Central memory CD8-positive, alpha-beta T cell (primary cell): ENCODE measurements at regions not wholly inside any gene's neighbourhood (a gene's known extent, or its start where the extent isn't known, plus 50 kb on each side); places are given as distances from the start of the nearest gene placed in this dataset.

Experiments used
- ATAC-seq: fragments of 150-1000 bp; cut with Tn5 transposase; replicated peaks from 2 replicates; pipeline ENCODE4 v1.10.0; 2022; ENCODE audit warnings: mild to moderate bottlenecking, moderate FRiP score, moderate number of reproducible peaks; ENCODE audit not compliant: poor library complexity, severe bottlenecking; ENCODE audit errors: extremely low read depth
- DNase-seq, 2 donors: peaks; one replicate each; pipeline ENCODE4 v3.0.0; 2021; ENCODE audit warnings: low spot score in 2 of 2
- H3K27ac Mint-ChIP-seq: one replicate; pipeline ENCODE4 v1.8.0; 2022; ENCODE audit warnings: low read depth, mild to moderate bottlenecking, moderate library complexity, mixed read lengths
- H3K27me3 Mint-ChIP-seq: one replicate; pipeline ENCODE4 v1.8.0; 2022; ENCODE audit warnings: mixed read lengths
- H3K36me3 Mint-ChIP-seq: one replicate; pipeline ENCODE4 v1.8.0; 2022; ENCODE audit warnings: mild to moderate bottlenecking, moderate library complexity, mixed read lengths; ENCODE audit not compliant: insufficient read depth
- H3K4me1 Mint-ChIP-seq: one replicate; pipeline ENCODE4 v1.8.0; 2022; ENCODE audit warnings: mixed read lengths
- H3K4me3 Mint-ChIP-seq: one replicate; pipeline ENCODE4 v1.8.0; 2022; ENCODE audit warnings: mild to moderate bottlenecking, moderate library complexity, mixed read lengths
- H3K9me3 Mint-ChIP-seq: one replicate; pipeline ENCODE4 v1.8.0; 2022; ENCODE audit warnings: mixed read lengths

- Mint-ChIP-seq H3K27me3 (peaks cover 10% of the 10 kb centered on the region), H3K4me3 (no peak overlapping the region), H3K27ac (no peak overlapping the region), H3K36me3 (no peaks in the 10 kb centered on the region), H3K9me3 (no peaks in the 10 kb centered on the region), H3K4me1 (no peaks in the 10 kb centered on the region)
- DNase-seq (no peak), ATAC-seq (no peak)
Observed at GRCh38 chr13:79051472-79051871, 354.6 kb downstream of the RBM26 start.

- Mint-ChIP-seq H3K4me3 (no peak overlapping the region), H3K9me3 (no peaks in the 10 kb centered on the region)
Observed at GRCh38 chr13:79044415-79044814, 361.6 kb downstream of the RBM26 start.

GRCh38 chr13:79043208-79043607, 362.8 kb downstream of the RBM26 start:
- DNase-seq (no peak), ATAC-seq (no peak)
- Mint-ChIP-seq H3K4me1 (no peaks in the 10 kb centered on the region), H3K9me3 (no peaks in the 10 kb centered on the region), H3K27ac (no peak overlapping the region), H3K4me3 (no peak overlapping the region), H3K36me3 (no peaks in the 10 kb centered on the region), H3K27me3 (peaks cover 47% of the 10 kb centered on the region)

More at GRCh38 chr13:79044415-79044814, 361.6 kb downstream of the RBM26 start:
- Mint-ChIP-seq H3K36me3 (no peaks in the 10 kb centered on the region), H3K27me3 (peaks cover 41% of the 10 kb centered on the region), H3K4me1 (no peaks in the 10 kb centered on the region), H3K27ac (no peak overlapping the region)
- no peak for DNase-seq
- no peak for ATAC-seq

DNA sequence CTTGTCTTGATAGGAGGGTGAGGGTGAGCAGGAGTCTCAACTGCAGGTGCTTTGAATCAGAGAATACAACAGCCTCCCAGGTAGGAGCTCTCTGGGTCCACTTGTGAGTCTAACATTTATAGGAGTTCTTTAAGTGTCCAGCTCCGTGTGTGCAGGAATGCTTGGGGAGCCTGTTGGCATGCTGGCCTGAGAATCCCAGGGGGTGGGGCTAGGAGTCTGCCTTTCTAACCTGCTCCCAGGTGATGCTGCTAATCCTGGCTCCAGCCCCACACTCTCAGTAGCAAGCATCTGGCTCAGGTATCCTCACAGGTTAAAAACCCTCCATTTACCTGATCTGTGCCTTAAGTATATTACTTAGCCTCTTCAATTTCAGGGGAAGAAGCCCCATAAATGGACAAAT, 368.9 kb downstream of the RBM26 start:
- Mint-ChIP-seq H3K9me3 (no peaks in the 10 kb centered on the region), H3K4me1 (no peaks in the 10 kb centered on the region), H3K27me3 (peaks cover 57% of the 10 kb centered on the region), H3K36me3 (peaks cover 2% of the 10 kb centered on the region), H3K4me3 (no peak overlapping the region), H3K27ac (no peak overlapping the region)
- DNase-seq (no peak), ATAC-seq (no peak)

DNA sequence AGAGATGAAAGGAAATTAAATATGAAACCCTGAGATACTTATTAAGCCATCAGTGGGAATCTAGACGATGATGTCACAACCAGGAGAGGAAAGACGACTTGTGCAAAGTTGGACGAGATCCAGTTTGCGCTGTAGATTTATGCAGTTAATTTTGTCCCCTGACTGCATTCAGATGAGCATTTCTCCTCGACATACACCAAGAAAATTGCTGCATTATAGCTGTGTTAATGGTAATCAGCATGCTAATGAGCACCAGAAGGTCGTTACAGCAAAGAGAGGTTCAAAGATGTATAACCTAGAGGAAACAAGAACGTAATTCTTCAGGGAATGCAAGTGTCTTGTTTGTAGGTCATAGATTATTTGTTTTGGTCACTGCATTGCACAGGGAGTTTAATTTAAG, 371.7 kb downstream of the RBM26 start:
- H3K27ac Mint-ChIP-seq: no peak overlapping the region
- H3K36me3 Mint-ChIP-seq: peaks cover 2% of the 10 kb centered on the region
- no peaks in the 10 kb centered on the region for H3K4me1 Mint-ChIP-seq
- peaks cover 57% of the 10 kb centered on the region for H3K27me3 Mint-ChIP-seq
- H3K4me3 Mint-ChIP-seq: no peak overlapping the region
- ATAC-seq (no peak), DNase-seq (no peak)
- H3K9me3 Mint-ChIP-seq: no peaks in the 10 kb centered on the region

DNA sequence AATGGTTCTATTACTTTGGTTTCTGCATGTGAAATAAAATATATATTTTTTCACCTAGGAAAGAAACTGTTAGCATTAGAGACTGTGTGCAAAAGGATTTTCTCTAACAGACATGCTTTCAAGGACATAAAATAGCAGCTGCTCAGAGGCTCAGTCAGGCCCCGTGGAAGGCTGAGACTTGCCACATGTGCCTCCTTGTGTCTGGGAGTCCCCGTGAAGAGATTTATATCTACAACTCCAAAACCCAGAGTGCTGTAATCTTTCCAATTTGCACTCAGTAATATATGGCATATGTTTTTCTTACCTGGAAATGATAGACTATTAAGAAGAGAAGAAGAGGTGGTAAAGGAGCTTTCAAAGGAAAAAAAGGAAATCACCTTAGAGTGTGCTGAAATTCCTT, 371.6 kb upstream of the OBI1 start:
- Mint-ChIP-seq H3K9me3 (no peaks in the 10 kb centered on the region), H3K36me3 (no peaks in the 10 kb centered on the region), H3K27ac (no peak overlapping the region), H3K4me1 (no peaks in the 10 kb centered on the region), H3K27me3 (peaks cover 50% of the 10 kb centered on the region), H3K4me3 (no peak overlapping the region)
- DNase-seq: no peak
- ATAC-seq: no peak

DNA sequence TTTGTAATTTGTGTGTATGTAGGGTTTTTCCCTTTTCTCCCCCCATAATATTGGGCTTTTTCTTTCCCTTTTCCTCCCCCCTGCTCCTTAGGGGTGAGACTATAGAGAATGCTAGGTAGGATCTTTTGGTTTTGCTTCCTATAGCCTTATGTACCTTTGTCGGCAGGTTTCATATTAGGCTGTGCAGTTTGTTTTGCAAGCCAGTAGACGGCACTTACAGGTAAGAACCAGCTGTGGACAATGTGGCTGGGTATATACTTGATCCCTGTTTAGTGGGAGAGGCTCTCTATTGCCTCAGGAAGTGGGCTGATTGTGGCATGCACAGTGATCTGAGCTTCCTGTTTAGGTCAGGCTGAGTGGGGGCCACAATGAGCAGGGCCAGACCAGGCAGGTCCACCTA, 359.2 kb upstream of the OBI1 start:
- H3K36me3 Mint-ChIP-seq: no peaks in the 10 kb centered on the region
- ATAC-seq (no peak), DNase-seq (no peak)
- no peak overlapping the region for H3K27ac Mint-ChIP-seq
- H3K9me3 Mint-ChIP-seq: no peaks in the 10 kb centered on the region
- H3K4me3 Mint-ChIP-seq: no peak overlapping the region
- H3K27me3 Mint-ChIP-seq: peaks cover 26% of the 10 kb centered on the region
- H3K4me1 Mint-ChIP-seq: no peaks in the 10 kb centered on the region

GRCh38 chr13:79011179-79011578, 352.2 kb upstream of the OBI1 start:
- no peaks in the 10 kb centered on the region for H3K4me1 Mint-ChIP-seq
- no peaks in the 10 kb centered on the region for H3K36me3 Mint-ChIP-seq
- H3K9me3 Mint-ChIP-seq: no peaks in the 10 kb centered on the region
- ATAC-seq (no peak), DNase-seq (no peak)
- H3K27me3 Mint-ChIP-seq: peaks cover 29% of the 10 kb centered on the region
- H3K27ac Mint-ChIP-seq: no peak overlapping the region
- no peak overlapping the region for H3K4me3 Mint-ChIP-seq

GRCh38 chr13:79003989-79004898, 345.3 kb upstream of the OBI1 start:
- ATAC-seq (no peak), DNase-seq (no peak)
- no peaks in the 10 kb centered on the region for H3K9me3 Mint-ChIP-seq
- H3K27ac Mint-ChIP-seq: no peak overlapping the region
- H3K4me1 Mint-ChIP-seq: no peaks in the 10 kb centered on the region
- no peak overlapping the region for H3K4me3 Mint-ChIP-seq
- peaks cover 17% of the 10 kb centered on the region for H3K27me3 Mint-ChIP-seq
- no peaks in the 10 kb centered on the region for H3K36me3 Mint-ChIP-seq

DNA sequence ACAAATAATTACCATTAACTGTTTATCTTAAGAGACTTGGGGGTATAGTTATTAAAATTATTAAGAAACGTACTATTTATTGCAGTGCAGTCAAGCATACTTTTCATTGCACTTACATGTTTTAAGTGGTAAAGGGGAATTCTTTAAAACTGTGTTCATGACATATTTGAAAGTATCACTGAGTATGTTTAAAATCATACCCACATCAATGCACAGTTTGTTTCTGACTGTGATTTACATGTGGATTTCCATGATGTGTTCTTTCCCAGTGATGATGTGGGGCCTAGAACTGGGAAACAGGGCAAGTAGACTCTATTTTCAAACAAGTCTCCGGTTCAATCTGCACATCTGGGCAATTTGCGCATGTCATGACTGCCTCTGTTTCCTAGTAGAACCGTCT, 340.5 kb upstream of the OBI1 start:
- Mint-ChIP-seq H3K9me3 (no peaks in the 10 kb centered on the region), H3K27ac (no peak overlapping the region), H3K4me3 (no peak overlapping the region), H3K36me3 (peaks cover 1% of the 10 kb centered on the region), H3K4me1 (no peaks in the 10 kb centered on the region), H3K27me3 (peaks cover 35% of the 10 kb centered on the region)
- no peak for DNase-seq
- ATAC-seq: no peak

DNA sequence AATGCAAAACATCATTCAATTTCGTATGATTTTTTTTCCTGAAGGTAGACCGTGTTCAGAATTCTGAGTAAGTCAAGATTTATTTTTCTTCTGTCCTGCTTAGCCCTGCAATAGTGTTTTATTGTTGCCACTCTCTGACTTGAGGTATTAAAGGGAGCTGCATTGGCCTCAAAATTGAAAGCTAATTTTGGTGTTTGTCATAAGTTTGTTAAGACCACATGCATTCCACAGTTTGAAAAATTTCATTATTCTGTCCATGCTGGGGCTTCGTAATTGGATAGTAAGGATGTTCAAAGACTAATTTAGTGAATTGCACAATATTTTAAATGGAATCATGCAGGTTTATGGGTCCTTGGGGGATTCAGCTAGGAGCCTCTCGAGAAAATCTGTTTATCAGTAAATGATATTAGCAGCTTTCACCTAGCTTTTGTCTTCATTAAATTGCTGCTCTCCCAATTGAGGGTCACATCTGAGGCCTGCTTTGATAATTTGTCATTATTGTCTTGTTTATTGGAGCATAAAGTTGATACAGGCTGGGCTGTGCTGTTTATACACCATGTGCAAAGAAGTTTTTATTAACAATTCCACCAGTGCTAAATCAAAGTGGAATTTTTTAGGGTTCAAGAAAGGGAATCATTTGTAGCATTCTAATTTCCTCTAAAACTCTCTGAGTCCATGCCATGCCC, 339.8 kb upstream of the OBI1 start:
- Mint-ChIP-seq H3K27me3 (peaks cover 40% of the 10 kb centered on the region), H3K27ac (no peak overlapping the region), H3K9me3 (no peaks in the 10 kb centered on the region)

GRCh38 chr13:78997902-78998629, 339.1 kb upstream of the OBI1 start:
- no peak overlapping the region for H3K4me3 Mint-ChIP-seq
- ATAC-seq: no peak
- H3K27me3 Mint-ChIP-seq: peaks cover 44% of the 10 kb centered on the region
- no peak for DNase-seq
- peaks cover 1% of the 10 kb centered on the region for H3K36me3 Mint-ChIP-seq
- no peaks in the 10 kb centered on the region for H3K9me3 Mint-ChIP-seq
- H3K4me1 Mint-ChIP-seq: no peaks in the 10 kb centered on the region
- no peak overlapping the region for H3K27ac Mint-ChIP-seq

More for the DNA sequence above, 339.8 kb upstream of the OBI1 start:
- H3K4me3 Mint-ChIP-seq: no peak overlapping the region
- ATAC-seq: no peak
- DNase-seq: no peak
- H3K4me1 Mint-ChIP-seq: no peaks in the 10 kb centered on the region
- H3K36me3 Mint-ChIP-seq: peaks cover 1% of the 10 kb centered on the region
